K562 (cell line): ENCODE measurements at regions not wholly inside any gene's neighbourhood (a gene's known extent, or its start where the extent isn't known, plus 50 kb on each side); places are given as distances from the start of the nearest gene placed in this dataset.
"Not testable (repeated sequence)": the region's sequence is repeated elsewhere in the genome, so short reads cannot be mapped to it uniquely, and the experiment has no call there.

ENCODE experiments used
- ATAC-seq: fragments of 200-7000 bp; cut with Tn5 transposase; 3 replicates; pipeline ENCODE4 v1.9.1; 2020; ENCODE audit warnings: moderate library complexity
- BruUV-seq: library from RNA; stranded (reverse); fragments of 400-500 nt; replicated peaks from 2 replicates; lab custom pipeline; 2021; lab: Mats Ljungman, UMichigan
- CTCF ChIA-PET: fragments of 300-600 bp; formaldehyde crosslinking; extraction: SDS; loops from one replicate; lab custom pipeline; 2021; ENCODE audit warnings: low intra/inter-chr PET ratio; lab: Yijun Ruan, JAX
- POLR2A ChIA-PET: fragments of 300-600, 350-650 bp; sonication (Branson Sonifier 250); formaldehyde crosslinking; extraction: SDS; loops from one replicate; lab custom pipeline; 2021; ENCODE audit warnings: antibody characterized with exemption, inconsistent platforms; lab: Yijun Ruan, JAX
- DNase-seq, 4 experiments: peaks; one replicate each; pipeline versions ENCODE4 v3.0.0 to v3.0.0-alpha.2; 2011 to 2018; ENCODE audit warnings: low spot score in 3 of 4, mixed read lengths in 3 of 4; ENCODE audit errors: extremely low read depth in 1 of 4
- FAIRE-seq: peaks from 2 replicates; lab custom pipeline; 2011; peaks lifted over from hg19 to GRCh38; lab: Jason Lieb, UNC
- H2AFZ ChIP-seq: 2 replicates; pipeline ENCODE4 v1.6.0; 2011; ENCODE audit warnings: low read depth, low read length, control low read depth, inconsistent platforms
- H3K27ac ChIP-seq: fragments of 200-600 bp; 3 replicates; pipeline ENCODE4 v1.8.0; 2011; ENCODE audit warnings: low read depth, mild to moderate bottlenecking, control low read depth, inconsistent platforms, low read length, moderate library complexity, mixed read lengths; ENCODE audit errors: extremely low read depth
- H3K27me3 ChIP-seq, 2 experiments: fragments of 300-600 bp in 1 of 2; 2 replicates in 1 of 2; 3 replicates in 1 of 2; pipeline versions ENCODE4 v1.6.0 to v1.8.0; 2011; ENCODE audit warnings: inconsistent platforms in 2 of 2, low read length in 2 of 2, mild to moderate bottlenecking in 1 of 2, mixed read lengths in 1 of 2, moderate library complexity in 1 of 2; ENCODE audit not compliant: control insufficient read depth in 2 of 2, insufficient read depth in 2 of 2
- H3K36me3 ChIP-seq: fragments of 300-600 bp; 3 replicates; pipeline ENCODE4 v1.8.0; 2011; ENCODE audit warnings: mild to moderate bottlenecking, low read length, inconsistent platforms; ENCODE audit not compliant: control insufficient read depth, insufficient read depth
- H3K4me1 ChIP-seq, 2 experiments: fragments of 200-600 bp in 1 of 2; replicated peaks in 1 of 2; 2 replicates in 1 of 2; 3 replicates in 1 of 2; pipeline versions ENCODE4 v1.5.1 to v1.8.0; 2011; ENCODE audit warnings: inconsistent platforms in 2 of 2, low read length in 2 of 2, mild to moderate bottlenecking in 1 of 2, mixed read lengths in 1 of 2, moderate library complexity in 1 of 2; ENCODE audit not compliant: control insufficient read depth in 2 of 2, insufficient read depth in 2 of 2
- H3K4me2 ChIP-seq: 2 replicates; pipeline ENCODE4 v1.6.1; 2011; ENCODE audit warnings: low read length, control low read depth, inconsistent platforms, mixed read lengths; ENCODE audit not compliant: insufficient read depth
- H3K4me3 ChIP-seq: fragments of 200-600 bp; sonication (generic), shearing (Covaris generic); 2 replicates; pipeline ENCODE4 v1.5.1; 2016; ENCODE audit warnings: control low read depth, inconsistent platforms
- H3K79me2 ChIP-seq: fragments of 200-600 bp; 3 replicates; pipeline ENCODE4 v1.8.0; 2011; ENCODE audit warnings: low read length, inconsistent platforms; ENCODE audit not compliant: control insufficient read depth, insufficient read depth
- H3K9ac ChIP-seq, 2 experiments: 2 replicates each; pipeline versions ENCODE4 v1.6.0 to v1.6.1; 2011; ENCODE audit warnings: low read depth in 2 of 2, low read length in 2 of 2, control low read depth in 1 of 2, inconsistent platforms in 1 of 2, mild to moderate bottlenecking in 1 of 2, mixed read lengths in 1 of 2; ENCODE audit not compliant: insufficient read depth in 1 of 2
- H3K9me1 ChIP-seq: one replicate; pipeline ENCODE4 v1.6.0; 2011; ENCODE audit warnings: inconsistent platforms, mild to moderate bottlenecking, low read length, moderate library complexity; ENCODE audit not compliant: control insufficient read depth, insufficient read depth
- H3K9me3 ChIP-seq: replicated peaks from 2 replicates; pipeline ENCODE4 v1.5.1; 2011; ENCODE audit warnings: low read depth, low read length, inconsistent platforms; ENCODE audit not compliant: control insufficient read depth, insufficient read depth
- H4K20me1 ChIP-seq: replicated peaks from 2 replicates; pipeline ENCODE4 v1.6.1; 2011; ENCODE audit warnings: low read length, inconsistent platforms, mixed read lengths; ENCODE audit not compliant: control insufficient read depth, insufficient read depth
- ATF3 ChIP-seq, 2 experiments: fragments of 450-650 bp in 1 of 2; sonication (generic) in 1 of 2; formaldehyde crosslinking in 1 of 2; IDR thresholded peaks in 1 of 2; conservative IDR thresholded peaks in 1 of 2; 2 replicates each; pipeline versions ENCODE4 v1.6.1 to v1.8.1; 2016 to 2023; ENCODE audit warnings: mild to moderate bottlenecking in 2 of 2, moderate library complexity in 2 of 2, inconsistent platforms in 1 of 2, missing genetic modification reagents in 1 of 2
- JUN ChIP-seq, 2 experiments: sonication (generic) in 1 of 2; formaldehyde crosslinking in 1 of 2; IDR thresholded peaks; 2 replicates each; pipeline versions ENCODE4 v1.6.1 to v1.8.0; 2012 to 2022; ENCODE audit warnings: borderline replicate concordance in 2 of 2, mild to moderate bottlenecking in 2 of 2, improper control_type of control experiment in 1 of 2, low read depth in 1 of 2, low read length in 1 of 2, missing genetic modification reagents in 1 of 2
- ZNF282 ChIP-seq: sonication (generic); formaldehyde crosslinking; IDR thresholded peaks from 2 replicates; pipeline ENCODE4 v1.8.1; 2023; ENCODE audit warnings: missing genetic modification reagents
- WGBS: fragments of 100-300 bp; shearing (Covaris generic); methylation state at CpG from one replicate; pipeline ENCODE4 v1.1.6; 2016; ENCODE audit warnings: low coverage, mixed read lengths; ENCODE audit not compliant: insufficient coverage; ENCODE audit errors: missing lambda C conversion rate; 5-methylcytosine and 5-hydroxymethylcytosine counted together
- in situ Hi-C: fragments of 300-500 bp; cut with MboI; formaldehyde crosslinking; loops from 4 replicates; pipeline ENCODE4 v1.15.0; 2018; ENCODE audit warnings: inconsistent platforms, mixed read lengths
- intact Hi-C: fragments of 100-400 bp; cut with micrococcal nuclease; formaldehyde crosslinking; loops from 2 replicates; pipeline ENCODE4 v1.14.2; 2022

DNA sequence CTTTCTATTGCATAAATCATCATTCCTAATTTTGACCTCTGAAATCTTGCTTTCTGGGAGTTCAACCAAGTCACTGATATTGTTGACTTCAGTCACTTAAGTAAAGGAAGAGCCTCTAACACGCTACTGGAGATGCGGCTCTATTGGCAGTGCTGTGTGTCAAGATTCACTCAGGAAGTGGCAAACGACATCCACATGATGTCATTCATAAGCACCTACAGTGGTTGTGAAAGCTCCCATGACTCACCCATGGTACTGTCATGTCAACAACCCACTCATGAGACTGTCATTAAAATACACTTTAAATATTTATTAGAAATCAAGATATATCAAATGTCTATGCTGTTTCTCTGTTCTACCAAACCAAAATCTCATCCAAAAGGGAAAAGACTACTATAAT, 52.5 kb upstream of the LHFPL3 start:
- Histone ChIP-seq H3K9me1 (no peaks in the 10 kb centered on the region), H3K27ac (no peak overlapping the region), H3K9ac (no peak overlapping the region), H2AFZ (no peak overlapping the region), H3K79me2 (no peaks in the 10 kb centered on the region), H3K4me3 (no peak overlapping the region), H3K27me3 (peaks cover 0 to 3% of the 10 kb centered on the region in 2 experiments; a peak in 2 of 5 replicates), H3K4me2 (no peak overlapping the region), H3K9me3 (no peaks in the 10 kb centered on the region), H3K4me1 (no peaks in the 10 kb centered on the region), H4K20me1 (no peaks in the 10 kb centered on the region), H3K36me3 (no peaks in the 10 kb centered on the region)
- in situ Hi-C loops, result no loop called here
- FAIRE-seq (no peak), DNase-seq (no peak), ATAC-seq (no peak)
- CTCF ChIA-PET, result no interaction called here
- TF ChIP-seq JUN (IDR thresholded peaks at IDR 0.05; ENCODE audit: borderline replicate concordance, low read depth, low read length), result 0 out of 2 replicates have a peak, but pooled peaks have one; percentile 27
- no peak for TF ChIP-seq JUN (CRISPR knock-in tag; IDR thresholded peaks at IDR 0.05; ENCODE audit: borderline replicate concordance)
- TF ChIP-seq ZNF282 (CRISPR knock-in tag), result no peak
- TF ChIP-seq ATF3 (IDR thresholded peaks at IDR 0.05), result peak; percentile 60
- no peak for TF ChIP-seq ATF3 (CRISPR knock-in tag; conservative IDR thresholded peaks at IDR 0.05)
- POLR2A ChIA-PET, result no interaction called here
- intact Hi-C loops, result loop anchor here (10.0 kb wide), 1 partner anchor 569 kb away; no protein-coding TSS in a partner anchor
- no TSS peak for BruUV-seq
- 0% methylated on average over 3 of the region's 3 CpGs for WGBS

GRCh38 chr7:104276730-104277129, 51.7 kb upstream of the LHFPL3 start:
- H3K36me3 ChIP-seq, H3K79me2 ChIP-seq, BruUV-seq, POLR2A ChIA-PET, H3K4me2 ChIP-seq, DNase-seq, in situ Hi-C loops, H3K9me1 ChIP-seq, CTCF ChIA-PET, H3K4me1 ChIP-seq, ATAC-seq, FAIRE-seq, H3K9me3 ChIP-seq, H4K20me1 ChIP-seq, H3K27me3 ChIP-seq, H3K27ac ChIP-seq, H3K4me3 ChIP-seq, H2AFZ ChIP-seq, H3K9ac ChIP-seq: not testable (repeated sequence)
- intact Hi-C loops, result loop anchor here (10.0 kb wide), 1 partner anchor 568 kb away; no protein-coding TSS in a partner anchor
- WGBS, result 2% methylated on average over 10 of the region's 11 CpGs
